CD14-positive monocyte (primary cell): ENCODE measurements at regions not wholly inside any gene's neighbourhood (a gene's known extent, or its start where the extent isn't known, plus 50 kb on each side); places are given as distances from the start of the nearest gene placed in this dataset.

Experiments used
- DNase-seq, 3 donors: peaks; one replicate each; pipeline ENCODE4 v3.0.0-alpha.2; 2011 to 2022
- H2AFZ ChIP-seq: 2 replicates; pipeline ENCODE4 v1.6.0; 2012; ENCODE audit warnings: mild to moderate bottlenecking, low read depth, low read length, inconsistent platforms; ENCODE audit not compliant: insufficient read depth, poor library complexity, severe bottlenecking
- H3K27ac ChIP-seq, 2 donors: 1 replicate in 1 of 2; 2 replicates in 1 of 2; pipeline ENCODE4 v1.5.1; 2012 to 2013; ENCODE audit warnings: low read length in 2 of 2, control low read depth in 1 of 2, inconsistent platforms in 1 of 2, low read depth in 1 of 2, mild to moderate bottlenecking in 1 of 2
- H3K27me3 ChIP-seq, 2 donors: one replicate each; pipeline versions ENCODE4 v1.6.0 to v1.6.1; 2011 to 2013; ENCODE audit warnings: low read length in 2 of 2; ENCODE audit not compliant: control insufficient read depth in 2 of 2, insufficient read depth in 2 of 2
- H3K36me3 ChIP-seq, 2 donors: replicated peaks in 1 of 2; 1 replicate in 1 of 2; 2 replicates in 1 of 2; pipeline versions ENCODE4 v1.5.1 to v1.6.1; 2012 to 2013; ENCODE audit warnings: low read length in 2 of 2, control low read depth in 1 of 2, inconsistent platforms in 1 of 2, mild to moderate bottlenecking in 1 of 2; ENCODE audit not compliant: insufficient read depth in 2 of 2, control insufficient read depth in 1 of 2
- H3K4me1 ChIP-seq, 2 donors: 1 replicate in 1 of 2; 2 replicates in 1 of 2; pipeline versions ENCODE4 v1.5.1 to v1.6.1; 2012 to 2013; ENCODE audit warnings: low read length in 2 of 2, control low read depth in 1 of 2, inconsistent platforms in 1 of 2, mild to moderate bottlenecking in 1 of 2, moderate library complexity in 1 of 2; ENCODE audit not compliant: insufficient read depth in 2 of 2, control insufficient read depth in 1 of 2
- H3K4me2 ChIP-seq: replicated peaks from 2 replicates; pipeline ENCODE3; 2012; ENCODE audit warnings: low read length, moderate library complexity, mild to moderate bottlenecking; ENCODE audit not compliant: poor library complexity, severe bottlenecking; ENCODE audit errors: extremely low read depth
- H3K4me3 ChIP-seq, 3 experiments: fragments of 200-600 bp in 1 of 3; sonication (generic) in 1 of 3; replicated peaks in 1 of 3; 1 replicate in 2 of 3; 2 replicates in 1 of 3; pipeline ENCODE4 v1.5.1; 2011 to 2013; ENCODE audit warnings: low read length in 3 of 3, mild to moderate bottlenecking in 3 of 3, control low read depth in 2 of 3, low read depth in 2 of 3, inconsistent platforms in 1 of 3, moderate library complexity in 1 of 3
- H3K79me2 ChIP-seq: 2 replicates; pipeline ENCODE4 v1.6.0; 2012; ENCODE audit warnings: mild to moderate bottlenecking, control low read depth, inconsistent platforms, low read length, moderate library complexity; ENCODE audit not compliant: insufficient read depth
- H3K9ac ChIP-seq: 2 replicates; pipeline ENCODE4 v1.6.0; 2017; ENCODE audit warnings: low read length, mild to moderate bottlenecking; ENCODE audit not compliant: insufficient read depth, poor library complexity, severe bottlenecking
- H3K9me3 ChIP-seq, 2 donors: replicated peaks in 1 of 2; 1 replicate in 1 of 2; 2 replicates in 1 of 2; pipeline versions ENCODE4 v1.5.1 to v1.6.1; 2012 to 2013; ENCODE audit warnings: low read length in 2 of 2, control low read depth in 1 of 2; ENCODE audit not compliant: control insufficient read depth in 1 of 2, insufficient read depth in 1 of 2
- H4K20me1 ChIP-seq: 2 replicates; pipeline ENCODE4 v1.6.0; 2012; ENCODE audit warnings: mild to moderate bottlenecking, low read length, control low read depth, moderate library complexity; ENCODE audit not compliant: insufficient read depth
- H3K27ac Mint-ChIP-seq, 7 donors: one replicate each; pipeline ENCODE4 v1.8.0; 2020; ENCODE audit warnings: mild to moderate bottlenecking in 7 of 7, mixed read lengths in 7 of 7, moderate library complexity in 6 of 7, inconsistent platforms in 2 of 7
- H3K27me3 Mint-ChIP-seq, 3 donors: one replicate each; pipeline ENCODE4 v1.8.0; 2021 to 2022; ENCODE audit warnings: low read depth in 3 of 3, mild to moderate bottlenecking in 3 of 3, mixed read lengths in 3 of 3, moderate library complexity in 3 of 3, inconsistent platforms in 1 of 3
- H3K36me3 Mint-ChIP-seq, 2 donors: one replicate each; pipeline ENCODE4 v1.8.0; 2020; ENCODE audit warnings: mixed read lengths in 2 of 2, inconsistent platforms in 1 of 2, mild to moderate bottlenecking in 1 of 2
- H3K4me1 Mint-ChIP-seq: one replicate; pipeline ENCODE4 v1.8.0; 2020; ENCODE audit warnings: mild to moderate bottlenecking, mixed read lengths
- H3K4me3 Mint-ChIP-seq, 2 donors: one replicate each; pipeline ENCODE4 v1.8.0; 2020; ENCODE audit warnings: mild to moderate bottlenecking in 2 of 2, mixed read lengths in 2 of 2, moderate library complexity in 1 of 2
- H3K9me3 Mint-ChIP-seq, 7 donors: one replicate each; pipeline ENCODE4 v1.8.0; 2020 to 2022; ENCODE audit warnings: mixed read lengths in 7 of 7, mild to moderate bottlenecking in 6 of 7, moderate library complexity in 6 of 7, inconsistent platforms in 2 of 7
- CTCF ChIP-seq: fragments of 200-600 bp; IDR thresholded peaks from one replicate; pipeline ENCODE4 v1.8.0; 2022; ENCODE audit warnings: antibody characterized with exemption, mild to moderate bottlenecking
- WGBS: methylation state at CpG from one replicate; pipeline ENCODE4 v1.1.5; 2013; ENCODE audit warnings: missing lambda C conversion rate; ENCODE audit not compliant: insufficient coverage; 5-methylcytosine and 5-hydroxymethylcytosine counted together
- intact Hi-C, 2 donors: fragments of 100-400 bp; cut with micrococcal nuclease; formaldehyde crosslinking; loops; one replicate each; pipeline versions ENCODE4 v1.15.0 to v1.15.1; 2023

GRCh38 chr15:66840615-66841390, 138.8 kb downstream of the SMAD6 start:
- peak overlapping the region; percentile 23 for H3K4me2 ChIP-seq
- Mint-ChIP-seq H3K4me1 (peaks cover 37% of the 10 kb centered on the region), H3K27me3 (peaks cover 0 to 9% (median 5%) of the 10 kb centered on the region in 3 donors), H3K36me3 (peaks cover 23 to 28% of the 10 kb centered on the region in 2 donors), H3K4me3 (peak overlapping the region in 1 of 2 donors; percentile 42), H3K27ac (peak overlapping the region; percentile 72 to 96 (median 92)), H3K9me3 (peaks cover 0 to 8% (median 6%) of the 10 kb centered on the region in 7 donors)
- H3K4me1 ChIP-seq = peaks cover 33 to 39% of the 10 kb centered on the region in 2 donors
- no peak overlapping the region for H3K9ac ChIP-seq
- no peak for TF ChIP-seq CTCF
- H3K9me3 ChIP-seq = peaks cover 0 to 3% of the 10 kb centered on the region in 2 donors
- H3K27me3 ChIP-seq = no peaks in the 10 kb centered on the region
- no CpG with 5 or more reads among the region's 5 CpGs for WGBS
- H2AFZ ChIP-seq = peak overlapping the region; percentile 50
- intact Hi-C loops = loop anchor here in 1 of 2 donors (5.0 kb wide), 1 partner anchor 139 kb away; the partner anchor contains the start of gene SMAD6
- DNase-seq = peak; percentile 51 to 63 (median 51)
- H3K79me2 ChIP-seq = no peaks in the 10 kb centered on the region
- H3K27ac ChIP-seq = peak overlapping the region; percentile 40 to 82
- peak overlapping the region in 1 of 3 experiments; percentile 20 for H3K4me3 ChIP-seq
- H4K20me1 ChIP-seq = no peaks in the 10 kb centered on the region
- H3K36me3 ChIP-seq = peaks cover 0 to 13% of the 10 kb centered on the region in 2 donors

DNA sequence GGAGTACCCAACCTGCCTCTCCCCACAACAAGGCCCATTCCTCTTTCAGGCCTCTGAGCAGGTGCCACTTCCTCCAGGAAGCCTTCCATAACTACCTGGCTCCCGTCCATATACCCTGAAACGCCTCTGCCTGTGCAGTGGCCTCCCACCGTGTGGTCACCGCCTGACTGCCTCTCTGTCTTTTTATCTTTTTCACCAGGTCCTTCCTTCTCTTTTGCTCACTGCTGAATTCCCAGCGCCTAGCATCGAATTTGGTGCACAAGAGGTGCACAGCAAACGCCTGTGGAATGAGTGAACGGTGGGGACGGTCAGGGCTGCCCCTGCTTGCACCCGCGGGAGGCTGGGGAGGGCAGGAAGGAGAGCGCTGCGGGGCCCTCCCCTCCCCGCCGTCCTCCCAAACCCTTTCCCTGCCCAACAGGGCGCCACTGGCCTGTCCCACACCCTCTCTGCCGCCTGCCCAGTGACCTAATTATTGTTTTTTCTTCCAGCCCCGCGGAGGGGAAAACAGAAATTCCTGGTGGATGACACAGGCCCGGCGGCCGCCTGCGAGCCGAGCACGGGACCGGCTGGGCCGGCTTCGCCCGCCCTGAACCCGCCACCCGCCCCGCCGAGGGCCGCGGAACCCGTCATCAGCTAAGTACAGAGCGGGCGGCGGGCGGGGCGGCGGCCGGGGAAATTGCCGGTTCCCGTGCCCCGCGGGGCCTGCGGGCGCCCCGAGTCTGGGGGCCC, 140.1 kb downstream of the SMAD6 start:
- Histone ChIP-seq H3K9me3 (no peaks in the 10 kb centered on the region), H3K9ac (peak overlapping the region; percentile 79), H3K36me3 (peaks cover 0 to 13% of the 10 kb centered on the region in 2 donors), H3K4me1 (peaks cover 33 to 39% of the 10 kb centered on the region in 2 donors), H3K4me3 (peak overlapping the region; percentile 21 to 72 (median 46)), H4K20me1 (no peaks in the 10 kb centered on the region), H3K79me2 (no peaks in the 10 kb centered on the region), H3K27me3 (no peaks in the 10 kb centered on the region), H3K4me2 (peak overlapping the region; percentile 77), H2AFZ (peak overlapping the region; percentile 88), H3K27ac (peak overlapping the region; percentile 80 to 82)
- Mint-ChIP-seq H3K9me3 (peaks cover 0 to 2% (median 0%) of the 10 kb centered on the region in 7 donors), H3K4me3 (peak overlapping the region; percentile 74 to 88), H3K27ac (peak overlapping the region; percentile 88 to 96 (median 92)), H3K27me3 (peaks cover 0 to 9% (median 5%) of the 10 kb centered on the region in 3 donors), H3K4me1 (peaks cover 39% of the 10 kb centered on the region), H3K36me3 (peaks cover 25 to 31% of the 10 kb centered on the region in 2 donors)
- WGBS = under 1% methylated on average over 48 of the region's 50 CpGs
- intact Hi-C loops = loop anchor here in 1 of 2 donors (5.0 kb wide), 1 partner anchor 140 kb away; the partner anchor contains the start of gene SMAD6
- peak; percentile 61 to 75 (median 66) for DNase-seq
- TF ChIP-seq CTCF = no peak
